Retina (tissue), 1 donor: ENCODE measurements at regions not wholly inside any gene's neighbourhood (a gene's known extent, or its start where the extent isn't known, plus 50 kb on each side); places are given as distances from the start of the nearest gene placed in this dataset.
"Not testable (repeated sequence)": the region's sequence is repeated elsewhere in the genome, so short reads cannot be mapped to it uniquely, and the experiment has no call there.

Experiments used
- DNase-seq: peaks from one replicate; pipeline ENCODE4 v3.0.0-alpha.2; 2016

- DNase-seq, result no peak
Observed at GRCh38 chr12:115296613-115297198, 612.7 kb upstream of the TBX3 start.

DNA sequence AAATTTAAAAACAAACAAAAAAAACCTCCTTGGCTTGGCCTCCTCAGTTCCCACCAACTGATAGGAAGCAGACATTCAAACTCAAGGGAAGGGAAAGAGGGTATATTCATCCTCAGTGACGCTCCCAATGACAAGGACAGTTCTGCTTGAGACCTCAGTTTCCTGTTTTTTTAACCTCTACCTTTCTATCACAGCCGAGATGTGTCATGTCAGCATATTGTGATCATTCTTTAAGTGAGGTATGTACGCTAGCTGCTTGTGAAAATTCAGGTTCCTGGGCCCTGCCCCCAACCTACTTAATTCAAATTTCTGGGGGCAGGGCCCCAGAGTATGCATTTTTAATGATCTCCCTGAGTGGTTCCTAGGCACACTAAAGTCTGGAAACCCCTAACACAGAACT lies 611.9 kb upstream of the TBX3 start:
- DNase-seq, result no peak

- no peak for DNase-seq
Observed at GRCh38 chr12:115294453-115295133, 610.6 kb upstream of the TBX3 start.

GRCh38 chr12:115285429-115285828 lies 601.5 kb upstream of the TBX3 start:
- not testable (repeated sequence) for DNase-seq

DNA sequence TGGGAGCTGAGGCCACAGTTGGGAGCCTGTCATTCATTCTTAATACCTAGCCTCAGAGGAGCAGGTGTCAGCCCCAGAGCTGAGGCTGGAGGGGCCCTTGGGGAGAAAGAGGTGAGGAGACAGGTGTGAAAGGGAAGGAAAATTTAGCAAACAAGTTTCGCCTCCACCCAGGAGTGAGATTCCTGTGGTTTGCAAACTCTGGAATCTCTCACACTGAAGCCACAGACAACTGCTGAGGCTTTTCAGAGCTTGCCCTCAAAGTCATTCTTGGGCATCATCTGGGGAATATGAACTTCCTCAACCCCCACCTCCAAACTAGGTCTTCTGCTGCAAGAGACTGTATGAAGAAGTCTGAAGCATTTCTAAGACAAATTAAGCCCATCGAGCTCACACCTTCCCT lies 589.5 kb upstream of the TBX3 start:
- DNase-seq, result no peak

GRCh38 chr12:115268451-115268850 lies 584.5 kb upstream of the TBX3 start:
- DNase-seq, result no peak

DNA sequence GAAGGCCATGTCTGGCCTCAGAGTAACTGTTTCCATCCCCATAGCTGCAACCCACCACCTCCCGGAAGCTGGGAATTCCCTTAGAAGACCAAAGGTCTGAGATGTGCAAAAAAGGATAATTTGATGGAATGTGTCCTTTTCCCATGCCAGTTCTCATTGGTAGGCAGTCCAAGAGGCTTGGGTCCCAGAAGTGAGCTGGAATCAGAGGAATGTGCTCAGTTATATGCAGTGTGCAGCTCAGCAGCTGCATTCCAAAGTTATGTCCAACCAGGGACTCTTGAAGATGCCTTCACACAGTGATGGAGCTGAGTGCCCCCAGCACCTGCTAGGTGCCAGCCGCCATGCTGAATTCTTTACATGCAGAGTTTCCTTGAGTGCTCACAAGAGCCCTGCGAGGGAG lies 583.9 kb upstream of the TBX3 start:
- no peak for DNase-seq

- DNase-seq, result no peak
Observed at GRCh38 chr12:115267464-115267863, 583.5 kb upstream of the TBX3 start.

GRCh38 chr12:115264605-115265004 lies 580.6 kb upstream of the TBX3 start:
- DNase-seq, result no peak

DNA sequence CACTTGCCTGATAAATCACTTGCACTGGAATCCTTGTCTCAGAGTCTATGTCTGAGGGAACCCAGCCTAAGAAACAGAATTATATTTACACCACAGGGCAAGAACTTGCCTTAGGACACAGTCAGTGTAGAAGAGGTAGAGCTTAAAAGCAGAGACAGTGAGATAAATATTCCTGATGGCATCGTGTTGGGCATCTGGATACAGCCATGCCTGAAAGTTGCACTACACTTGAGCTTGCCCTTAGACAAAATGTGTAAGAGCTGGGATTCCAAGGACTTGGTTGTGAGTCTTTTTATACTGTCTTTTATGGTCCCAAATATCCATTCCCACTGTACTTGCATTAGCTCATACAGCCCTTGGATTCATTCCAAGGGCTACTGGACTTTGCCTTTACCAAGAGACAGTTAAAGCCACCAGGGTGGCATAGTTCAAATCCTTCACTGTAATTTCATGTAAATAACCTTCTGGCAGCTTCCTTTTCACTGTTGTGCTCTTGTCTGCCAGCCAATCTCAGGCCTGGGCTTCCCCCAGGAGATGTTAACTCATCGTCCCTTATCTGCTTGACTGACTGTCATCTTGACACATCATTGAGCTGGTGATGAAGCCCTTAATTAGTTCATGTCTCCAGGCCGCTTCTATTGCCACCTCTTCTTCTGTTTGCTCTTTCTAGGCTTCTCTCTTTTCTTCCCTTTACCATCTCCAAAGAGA lies 577.9 kb upstream of the TBX3 start:
- no peak for DNase-seq

- DNase-seq, result no peak
Observed at GRCh38 chr12:115260762-115261675, 577.0 kb upstream of the TBX3 start.

- no peak for DNase-seq
Observed at GRCh38 chr12:115259968-115260747, 576.2 kb upstream of the TBX3 start.

DNA sequence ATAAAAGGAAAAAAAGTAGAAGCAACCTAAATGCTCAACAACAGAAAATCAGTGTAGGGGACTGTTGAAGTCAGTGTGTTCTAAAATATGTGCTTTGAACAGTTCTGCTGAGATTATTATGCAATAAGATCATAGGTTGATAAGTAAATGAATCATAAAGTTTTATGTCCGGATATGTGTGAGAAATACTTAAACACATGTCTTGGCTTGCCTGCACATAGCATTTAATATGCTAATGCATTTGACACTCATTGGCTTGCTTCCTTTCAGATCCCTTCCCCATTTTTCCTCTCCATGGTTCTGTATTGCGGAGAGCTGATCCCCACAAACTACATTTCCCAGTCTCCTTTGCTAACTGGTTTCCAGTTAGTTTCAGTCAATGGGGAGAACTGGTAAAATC lies 573.8 kb upstream of the TBX3 start:
- no peak for DNase-seq

- DNase-seq, result no peak
Observed at GRCh38 chr12:115255962-115256361, 572.0 kb upstream of the TBX3 start.

DNA sequence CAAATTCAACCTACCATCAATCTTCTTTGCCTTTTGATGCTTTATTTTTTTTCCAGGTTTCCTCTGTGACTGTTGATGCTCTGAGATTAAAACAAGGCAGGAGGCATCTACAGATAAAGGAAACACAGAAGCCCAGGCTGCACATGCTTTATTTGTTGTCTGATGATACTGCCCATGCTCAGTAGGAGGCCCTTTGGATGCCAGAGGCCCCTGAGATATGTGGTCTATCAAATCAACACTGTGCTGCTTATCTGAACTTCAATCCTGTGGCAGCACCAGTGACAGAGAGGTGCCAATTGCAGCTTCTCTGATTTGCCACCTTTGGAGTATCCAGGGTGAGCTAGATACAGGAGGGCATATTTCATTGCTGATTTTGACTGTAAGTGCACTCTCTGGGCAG lies 571.3 kb upstream of the TBX3 start:
- DNase-seq, result no peak

DNA sequence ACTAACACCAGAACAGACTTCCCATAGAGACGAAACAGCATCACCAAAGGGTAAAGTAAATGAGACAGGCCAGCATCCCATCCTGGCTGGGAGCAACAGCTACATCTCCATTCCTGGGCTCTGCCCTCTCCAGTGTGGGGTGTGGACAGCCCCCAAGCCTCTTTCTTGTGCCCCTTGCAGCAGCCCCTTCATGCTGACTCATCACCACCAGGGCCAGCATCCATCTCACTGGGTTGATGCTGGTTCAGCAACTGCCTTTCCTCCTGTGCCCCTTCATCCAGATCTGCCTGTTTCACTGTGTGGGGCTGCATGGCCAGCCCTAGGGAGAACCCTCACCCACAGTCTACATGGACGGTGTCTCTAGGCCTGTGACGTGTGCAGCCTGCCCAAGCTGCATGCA lies 569.1 kb upstream of the TBX3 start:
- DNase-seq, result no peak

GRCh38 chr12:115251727-115252126 lies 567.8 kb upstream of the TBX3 start:
- DNase-seq, result no peak

- no peak for DNase-seq
Observed at GRCh38 chr12:115249671-115250278, 565.8 kb upstream of the TBX3 start.

GRCh38 chr12:115245020-115245419 lies 561.0 kb upstream of the TBX3 start:
- no peak for DNase-seq

DNA sequence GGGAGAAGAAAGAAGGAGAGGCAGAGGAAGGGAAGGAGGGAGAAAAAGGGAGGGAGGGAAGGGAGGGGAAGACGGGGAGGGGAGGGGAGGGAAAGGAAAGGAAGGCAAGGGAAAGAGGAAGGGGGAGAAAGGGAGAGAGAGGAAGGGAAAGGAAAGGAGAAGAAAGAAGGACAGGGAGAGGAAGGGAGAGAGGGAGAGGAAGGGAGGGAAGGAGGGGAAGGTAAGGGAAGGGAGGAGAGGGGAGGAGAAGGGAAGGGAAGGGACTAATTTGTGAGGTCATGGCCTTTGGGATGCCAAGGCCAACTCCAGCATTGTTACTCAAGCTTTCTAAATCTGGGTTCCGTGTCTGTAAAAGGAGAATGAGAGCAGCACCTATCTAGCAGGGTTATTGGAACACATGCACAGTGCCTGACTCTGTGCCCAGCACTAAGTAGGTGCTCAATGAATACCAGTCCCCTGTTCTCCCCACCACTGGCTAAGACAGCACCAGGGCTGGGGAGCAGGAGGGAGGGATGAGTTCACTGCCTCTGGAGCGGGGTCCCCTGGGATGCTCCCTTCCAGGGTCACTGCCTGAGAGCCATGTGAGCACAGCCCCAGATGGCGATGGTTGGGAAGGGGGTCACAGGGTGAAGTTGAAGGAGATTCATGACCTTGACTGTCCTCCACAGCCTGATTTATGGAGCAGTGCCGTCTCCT lies 560.1 kb upstream of the TBX3 start:
- no peak for DNase-seq

DNA sequence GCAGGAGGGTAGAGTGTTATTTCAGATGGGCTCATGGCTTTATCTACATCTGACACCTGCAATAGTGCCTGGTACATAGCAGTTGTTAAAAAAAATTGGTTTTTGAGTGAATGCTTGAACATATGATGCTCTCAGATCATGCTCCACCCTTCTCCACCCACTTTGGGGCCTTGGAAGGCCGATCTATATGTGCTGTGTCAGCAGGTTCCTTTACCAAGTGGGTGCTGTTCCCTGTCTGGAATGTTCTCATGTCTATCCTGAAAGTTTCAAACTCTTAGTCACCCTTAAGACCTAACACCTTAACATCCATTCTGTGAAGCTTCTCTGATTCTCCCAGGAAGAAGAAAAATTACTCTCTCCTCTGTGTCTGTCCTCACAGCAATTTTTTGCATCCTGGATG lies 556.3 kb upstream of the TBX3 start:
- no peak for DNase-seq
